Fibroblast of skin of scalp (primary cell): ENCODE measurements at regions not wholly inside any gene's neighbourhood (a gene's known extent, or its start where the extent isn't known, plus 50 kb on each side); places are given as distances from the start of the nearest gene placed in this dataset.

Experiments used
- DNase-seq: peaks from one replicate; pipeline ENCODE4 v3.0.0-alpha.2; 2013

DNA sequence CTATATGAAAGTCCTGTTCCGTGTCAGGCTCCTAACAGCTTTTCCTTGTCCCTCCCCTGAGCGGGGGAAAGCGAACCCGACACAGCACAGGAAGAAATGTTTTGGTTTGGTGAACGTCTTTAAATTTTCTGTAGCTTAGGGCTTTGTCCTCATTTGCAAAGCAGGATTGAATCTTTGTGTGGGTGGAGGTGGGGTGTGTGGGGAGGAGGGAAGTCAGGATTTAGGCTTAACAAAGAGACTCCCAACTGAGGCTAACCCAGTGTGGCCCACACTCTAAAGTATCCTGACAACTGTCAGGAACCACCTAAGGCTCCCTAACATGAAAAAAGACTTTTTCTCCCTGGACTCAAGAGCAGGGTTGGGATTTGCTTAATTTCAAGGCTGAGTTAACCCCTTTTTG lies 376.2 kb upstream of the C1orf174 start:
- no peak for DNase-seq

DNA sequence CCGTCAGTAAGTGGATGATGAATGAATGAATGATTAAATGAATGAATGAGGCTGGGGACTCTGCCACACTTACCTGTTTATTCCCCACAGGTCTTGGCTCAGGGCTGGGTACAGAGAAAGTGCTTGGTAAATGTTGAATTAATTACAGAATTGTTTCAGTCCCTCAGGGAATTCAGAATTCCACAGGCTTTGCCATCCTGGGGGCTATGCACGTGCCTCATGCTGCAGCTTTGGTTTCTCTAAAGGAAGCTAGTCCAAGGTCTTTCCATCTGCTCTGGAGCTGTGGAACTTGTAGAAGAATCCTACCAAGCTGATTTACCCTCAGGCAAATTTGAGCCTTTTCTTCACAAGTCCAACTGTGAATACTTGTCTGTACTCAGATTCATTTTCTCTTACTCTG lies 376.8 kb upstream of the AJAP1 start:
- no peak for DNase-seq

DNA sequence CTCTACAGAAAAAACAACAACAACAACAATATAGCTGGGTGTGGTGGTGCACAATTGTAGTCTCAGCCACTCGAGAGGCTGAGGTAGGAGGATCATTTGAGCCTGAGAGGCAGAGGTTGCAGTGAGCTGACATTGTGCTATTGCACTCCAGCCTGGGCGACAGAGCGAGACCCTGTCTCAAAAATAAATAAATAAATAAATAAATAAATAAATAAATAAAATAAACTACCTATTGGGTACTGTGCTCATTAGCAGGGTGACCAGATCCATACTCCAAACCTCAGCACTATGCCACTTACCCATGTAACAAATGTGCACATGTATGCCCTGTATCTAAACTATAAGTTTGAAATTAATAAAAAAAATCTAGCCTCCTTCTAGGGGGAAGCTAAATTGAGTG lies 369.4 kb upstream of the AJAP1 start:
- DNase-seq, result no peak

DNA sequence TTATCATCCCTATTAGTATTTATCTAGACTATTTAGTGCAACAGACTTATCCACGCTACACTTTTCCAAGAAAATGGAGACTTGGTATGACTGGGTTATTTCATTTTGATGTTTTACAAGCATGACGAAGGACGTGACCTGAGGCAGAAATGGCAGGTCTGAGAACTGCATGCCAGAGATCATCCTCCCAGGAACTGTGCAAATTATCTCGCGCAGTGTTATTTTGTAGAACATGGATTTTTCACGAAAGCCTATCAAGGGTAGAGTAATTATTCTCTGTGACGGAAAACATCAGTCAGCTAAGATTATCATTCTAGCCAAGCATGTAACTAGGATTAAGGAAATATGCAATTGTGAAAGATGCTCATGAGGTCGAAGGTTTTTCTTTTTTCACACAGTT lies 361.5 kb upstream of the AJAP1 start:
- DNase-seq, result no peak

DNA sequence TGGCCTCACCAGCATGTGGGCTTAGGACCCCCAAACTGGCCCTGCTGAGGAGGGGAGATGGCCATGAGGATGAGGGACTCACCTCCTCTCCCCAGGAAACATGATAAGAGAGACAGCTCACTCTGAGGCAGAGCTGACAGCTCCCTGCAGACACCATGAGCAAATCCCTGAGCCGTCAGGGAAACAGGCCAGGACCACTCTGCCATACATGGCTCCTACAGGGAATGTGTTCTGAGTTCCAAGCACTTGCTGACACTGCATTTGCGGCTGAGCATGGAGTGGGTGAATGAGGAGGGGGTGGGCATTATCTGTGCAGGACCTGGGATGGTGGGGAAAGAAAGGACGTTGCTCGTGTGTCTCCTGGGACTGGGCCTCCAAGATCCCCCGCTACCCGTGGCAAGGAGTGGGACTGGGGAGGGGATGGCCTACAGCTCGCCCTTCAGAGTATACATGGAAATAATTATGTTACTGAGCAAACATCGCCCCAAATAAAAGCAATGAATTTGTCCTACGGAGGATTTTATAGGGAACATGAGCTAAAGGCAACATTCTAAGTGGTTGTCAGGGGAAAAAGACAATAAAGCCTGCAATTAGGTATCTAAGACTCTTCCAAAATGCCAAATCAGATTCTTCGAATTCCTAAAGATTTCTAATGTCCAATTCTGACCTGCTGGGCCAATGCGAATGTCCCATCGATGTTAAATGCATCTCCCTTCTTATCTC lies 355.9 kb upstream of the AJAP1 start:
- DNase-seq, result no peak

DNA sequence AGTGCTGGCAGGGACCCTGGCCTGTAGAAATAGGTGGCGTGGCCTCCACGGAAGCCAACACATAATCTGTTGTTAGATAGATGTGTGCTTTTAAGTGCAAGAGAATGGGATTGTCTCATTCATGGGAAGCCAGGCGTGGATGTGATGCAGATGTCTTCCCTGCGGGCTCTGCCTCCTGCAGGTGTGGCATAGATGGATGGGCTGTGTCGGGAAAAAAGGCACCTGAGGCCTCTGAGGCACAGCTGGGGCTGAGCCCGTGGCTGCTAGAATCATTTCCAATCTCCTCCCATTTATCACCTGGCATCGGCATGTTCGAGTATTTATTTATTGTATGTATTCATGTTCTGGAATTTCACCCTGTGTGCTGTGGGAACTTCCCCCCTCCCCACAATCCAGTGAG lies 353.4 kb upstream of the AJAP1 start:
- DNase-seq, result no peak

DNA sequence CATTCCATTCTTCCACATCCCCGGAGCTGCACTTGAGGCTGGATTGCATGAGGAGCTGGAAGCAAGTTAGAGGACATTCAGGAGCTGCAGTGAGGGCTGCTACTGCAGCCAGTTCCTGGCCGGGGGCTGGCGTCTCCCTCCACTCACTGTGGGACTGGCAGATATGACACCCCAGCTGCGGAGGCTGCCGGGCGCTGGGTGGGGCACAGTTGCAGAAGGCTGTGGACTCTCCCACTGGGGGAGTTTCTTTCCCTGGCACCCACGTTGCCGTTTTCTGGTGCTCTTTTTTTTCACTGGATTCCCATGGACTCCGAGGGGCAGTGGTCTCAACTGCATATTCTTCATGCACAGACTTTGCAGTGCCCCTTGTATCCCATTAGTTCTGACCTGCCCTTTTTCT lies 351.1 kb upstream of the AJAP1 start:
- DNase-seq, result no peak

DNA sequence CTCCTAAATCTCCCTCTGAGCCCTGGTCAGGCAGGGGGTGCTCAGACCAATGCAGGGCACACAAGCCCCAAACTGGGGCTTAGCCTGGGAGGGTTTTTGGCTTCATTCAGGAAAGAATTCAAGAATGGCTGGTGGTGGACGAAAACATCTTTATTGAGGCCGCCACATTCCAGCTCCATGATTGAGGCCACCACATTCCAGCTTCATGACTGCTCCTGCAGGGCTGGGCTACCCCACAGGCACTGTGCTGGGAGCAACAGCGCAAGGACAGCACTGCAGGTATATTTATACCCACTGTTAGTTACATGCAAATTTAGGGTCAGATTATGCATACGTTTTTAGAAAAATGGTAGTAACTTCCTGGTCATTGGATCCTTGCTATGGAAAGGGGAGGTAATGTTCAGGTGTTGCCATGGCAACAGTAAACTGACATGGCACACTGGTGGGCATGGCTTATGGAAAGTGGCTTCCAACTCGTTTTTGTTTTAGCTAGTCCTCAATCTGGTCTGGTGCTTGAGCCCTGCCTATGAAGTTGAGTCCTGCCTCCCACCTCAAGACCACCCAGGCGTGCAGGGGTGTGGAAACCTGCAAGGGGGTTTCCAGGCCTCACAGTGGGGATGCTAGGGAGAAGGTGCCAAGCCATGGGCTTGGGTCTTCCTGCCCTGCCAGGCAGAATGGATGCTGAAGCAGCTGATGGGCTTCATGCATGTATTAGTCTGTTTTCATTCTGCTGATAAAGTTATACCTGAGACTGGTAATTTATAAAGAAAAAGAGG lies 348.7 kb upstream of the AJAP1 start:
- DNase-seq, result peak; percentile 4

DNA sequence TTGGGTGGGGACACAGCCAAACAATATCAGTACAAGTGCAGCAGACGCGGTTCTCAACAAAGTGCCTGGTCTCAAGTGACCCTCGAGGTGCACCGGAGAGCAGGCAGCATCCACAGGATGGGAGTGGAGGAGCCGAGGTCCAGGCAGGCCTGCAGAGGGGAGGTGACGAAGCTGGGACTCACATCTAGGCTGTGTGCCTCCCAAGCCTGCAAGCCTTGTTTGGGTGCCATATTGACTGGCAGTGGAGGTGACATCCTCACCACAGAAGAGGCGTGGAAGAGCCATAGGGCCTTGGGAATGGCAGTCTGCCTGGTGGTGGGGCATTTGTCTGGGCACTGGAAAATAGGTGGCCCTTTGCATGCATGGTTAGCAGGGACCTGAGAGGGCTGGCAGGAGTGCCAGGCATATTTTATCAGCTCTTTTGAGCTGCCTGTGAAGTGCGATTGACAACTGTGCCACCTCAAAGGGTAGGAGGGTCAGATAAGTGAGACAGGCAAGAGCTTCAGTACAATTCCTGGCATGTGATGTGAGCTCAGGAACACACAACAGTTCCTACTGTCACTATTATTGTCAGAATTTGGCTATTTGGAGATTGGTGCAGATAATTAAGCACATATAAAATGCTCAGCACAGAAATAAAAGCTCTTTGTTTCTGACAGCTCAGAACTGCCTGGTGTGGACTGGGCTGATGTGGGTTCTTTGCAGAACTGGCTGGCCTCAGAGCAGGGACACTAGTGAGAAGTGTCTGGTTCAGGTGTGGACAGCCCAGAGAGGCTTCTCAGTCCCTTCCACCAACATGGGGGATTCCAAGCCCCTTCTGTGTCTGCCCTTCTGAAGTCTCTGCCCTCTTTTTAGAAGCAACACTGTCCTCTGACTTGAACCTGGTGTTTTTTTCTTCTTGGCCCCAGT lies 347.6 kb upstream of the AJAP1 start:
- no peak for DNase-seq

DNA sequence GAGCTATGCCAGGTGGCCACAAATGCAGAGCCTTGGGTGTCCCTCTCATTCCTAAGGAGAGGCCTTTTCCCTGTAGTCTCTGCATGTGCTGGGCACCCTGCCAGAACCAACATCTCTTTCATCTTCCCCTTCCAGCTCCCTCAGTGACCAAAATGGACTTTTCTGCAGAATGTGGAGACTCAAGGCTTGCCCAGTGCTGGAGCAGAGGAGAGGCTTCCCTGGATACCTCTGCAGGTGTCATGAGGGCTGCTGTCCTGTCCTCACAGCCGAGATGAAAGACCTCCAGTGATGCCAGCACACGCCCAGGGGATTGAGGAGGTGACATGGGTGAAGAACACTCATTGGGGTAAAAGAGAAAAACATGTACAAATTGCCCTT lies 347.0 kb upstream of the AJAP1 start:
- no peak for DNase-seq

DNA sequence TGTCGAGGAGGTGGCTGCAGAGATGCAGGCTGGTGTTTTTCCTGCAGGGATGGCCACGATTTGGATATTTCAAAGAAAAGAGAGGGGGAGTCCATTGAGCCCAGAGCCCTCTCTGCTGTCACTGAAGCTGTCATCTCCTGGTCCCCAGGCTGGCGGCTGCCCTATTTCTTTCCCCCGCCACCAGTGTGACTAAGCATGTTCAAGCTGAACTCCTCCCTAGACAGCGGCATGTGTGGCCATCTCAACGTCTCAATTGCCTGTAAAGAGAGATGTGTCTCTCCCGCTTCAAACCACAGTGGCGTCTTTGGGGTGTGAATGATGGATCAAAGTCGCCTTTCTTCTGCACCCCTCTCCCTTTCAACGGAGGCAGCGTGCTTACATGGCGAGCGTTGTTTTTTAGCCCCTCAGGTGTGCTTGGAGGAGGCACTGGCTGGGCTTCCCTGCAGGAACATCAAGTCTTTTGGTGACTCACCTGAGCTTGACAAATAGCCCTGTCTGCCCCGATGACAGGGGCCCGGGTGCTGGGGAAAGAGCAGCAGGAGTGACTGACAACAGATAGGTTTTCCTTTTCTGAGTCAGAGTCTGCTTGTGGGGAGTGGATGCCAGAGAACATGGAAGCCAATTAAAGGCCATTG lies 346.4 kb upstream of the AJAP1 start:
- no peak for DNase-seq

DNA sequence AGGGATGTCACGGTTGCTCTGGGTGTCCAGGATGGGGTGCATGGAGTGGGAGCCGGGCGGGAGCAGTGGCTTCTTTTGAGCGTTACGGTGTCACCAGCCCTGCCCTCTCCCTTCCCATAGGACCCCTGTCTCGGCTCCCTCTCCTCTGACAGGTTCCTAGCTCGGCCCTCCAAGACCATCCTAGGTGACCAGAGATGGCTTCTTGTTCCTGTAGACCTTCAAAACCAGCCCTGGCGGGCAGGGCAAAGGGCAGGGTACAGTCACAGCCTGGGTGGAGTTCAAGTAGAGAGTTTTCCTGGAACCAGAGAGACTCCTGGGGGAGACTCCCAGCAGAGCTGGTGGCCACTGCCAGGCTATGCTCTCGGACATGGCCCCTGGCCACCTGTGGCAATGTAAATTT lies 345.6 kb upstream of the AJAP1 start:
- no peak for DNase-seq

DNA sequence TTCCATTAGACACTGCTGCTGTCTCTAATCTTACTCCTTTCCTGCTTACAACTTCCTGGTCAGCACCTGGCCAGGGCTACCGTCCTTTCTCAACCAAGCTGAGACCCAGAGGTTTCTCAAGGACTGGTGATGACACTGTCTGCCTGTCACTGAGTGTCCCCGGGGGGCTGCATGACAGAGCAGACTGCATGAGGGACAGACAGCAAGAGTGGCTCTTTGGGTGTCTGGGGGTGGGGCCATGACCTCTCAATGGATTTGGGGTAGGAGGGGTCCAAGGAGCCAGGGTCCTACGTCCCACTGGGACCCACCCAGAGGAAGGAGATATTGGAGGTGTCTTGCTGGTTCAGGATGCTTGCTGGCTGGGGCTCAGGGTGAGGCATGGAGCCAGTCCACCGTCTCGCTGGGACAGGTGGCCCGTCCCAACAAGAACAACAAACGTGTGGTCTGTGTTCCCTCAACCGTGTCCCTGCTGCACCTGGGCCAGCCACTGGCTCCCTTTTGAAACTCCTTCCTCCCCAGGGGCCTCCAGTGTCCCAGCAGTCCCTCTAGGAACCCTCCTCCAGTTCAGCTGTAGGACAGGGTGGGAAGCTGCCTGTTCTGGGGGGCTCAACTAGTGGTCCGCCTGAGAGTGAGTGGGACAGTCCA lies 344.6 kb upstream of the AJAP1 start:
- DNase-seq, result no peak

DNA sequence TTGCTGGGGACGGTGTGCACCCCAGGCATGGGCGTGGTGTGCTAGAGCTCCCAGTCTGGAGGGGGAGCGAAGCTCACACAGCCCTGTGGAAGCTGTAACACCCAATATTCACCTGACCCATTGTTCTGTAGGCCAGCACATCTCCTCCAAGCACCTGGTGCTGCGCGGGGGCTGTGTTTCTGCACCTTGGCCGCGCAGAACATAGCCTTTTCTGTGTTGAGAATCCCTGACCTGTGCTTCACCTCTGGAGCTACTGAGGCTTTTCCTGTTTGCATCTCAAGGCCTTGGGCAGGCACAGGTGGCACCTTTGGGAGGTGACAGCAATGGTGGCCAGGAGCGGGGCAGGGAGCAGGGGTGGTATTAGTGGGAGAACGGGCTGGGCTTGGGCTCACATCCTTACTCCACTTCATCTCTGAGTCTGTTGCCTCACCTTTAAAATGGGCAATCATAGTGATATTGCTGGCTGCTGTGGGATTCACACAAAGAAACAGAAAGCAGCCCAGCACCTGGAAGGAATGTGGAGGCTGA lies 343.9 kb upstream of the AJAP1 start:
- no peak for DNase-seq

DNA sequence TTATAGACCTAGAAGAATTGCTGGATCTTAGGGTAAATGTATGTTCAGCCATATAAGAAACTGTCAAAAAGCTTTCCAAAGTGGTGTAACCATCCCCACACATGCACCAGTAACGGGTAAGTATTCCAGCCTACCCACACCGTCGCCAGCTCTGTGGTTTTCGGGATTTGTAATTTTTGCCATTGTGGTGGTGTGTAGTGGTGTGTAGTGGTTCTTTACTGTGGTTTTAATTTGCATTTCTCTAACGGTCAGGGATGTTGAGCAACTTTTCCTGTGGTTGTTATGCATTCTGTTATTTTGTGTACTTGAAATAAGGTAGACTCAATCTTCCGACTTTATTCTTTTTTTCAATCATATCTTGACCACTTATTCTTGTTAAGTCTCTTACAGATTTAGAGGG lies 342.4 kb upstream of the AJAP1 start:
- no peak for DNase-seq

DNA sequence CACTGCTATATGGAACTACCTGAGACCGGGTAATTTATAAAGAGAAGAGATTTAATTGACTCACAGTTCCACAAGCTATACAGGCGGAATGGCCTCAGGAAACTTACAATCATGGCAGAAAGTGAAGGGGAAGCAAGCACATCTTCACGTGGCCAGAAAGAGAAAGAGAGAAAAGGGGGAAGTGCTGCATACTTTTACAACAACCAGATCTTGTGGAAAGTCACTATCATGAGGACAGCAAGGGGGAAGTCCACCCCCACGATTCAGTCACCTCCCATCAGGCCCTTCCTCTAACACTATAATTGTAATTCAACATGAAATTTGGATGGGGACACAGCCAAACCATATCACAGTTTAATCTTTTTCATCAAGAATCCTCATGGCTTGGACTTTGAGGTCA lies 339.2 kb upstream of the AJAP1 start:
- DNase-seq, result no peak

DNA sequence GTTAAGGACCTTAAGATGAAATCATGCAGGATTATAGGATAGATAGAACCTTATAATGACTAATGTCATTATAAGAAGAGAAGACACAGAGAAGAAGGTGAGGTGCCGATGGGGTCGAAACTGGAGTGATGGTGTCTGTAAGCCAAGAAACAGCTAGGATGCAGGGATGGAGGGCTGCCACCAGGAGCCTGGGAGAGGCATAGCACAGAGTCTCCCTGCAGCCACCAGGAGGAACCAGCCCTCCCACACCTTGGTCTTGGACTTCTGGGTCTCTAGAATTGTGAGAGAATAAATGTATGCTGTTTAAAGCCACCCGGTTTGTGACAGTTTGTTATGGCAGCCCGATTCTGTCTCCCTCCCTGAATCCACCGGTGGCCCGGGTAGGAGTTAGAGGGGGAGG lies 337.2 kb upstream of the AJAP1 start:
- no peak for DNase-seq

DNA sequence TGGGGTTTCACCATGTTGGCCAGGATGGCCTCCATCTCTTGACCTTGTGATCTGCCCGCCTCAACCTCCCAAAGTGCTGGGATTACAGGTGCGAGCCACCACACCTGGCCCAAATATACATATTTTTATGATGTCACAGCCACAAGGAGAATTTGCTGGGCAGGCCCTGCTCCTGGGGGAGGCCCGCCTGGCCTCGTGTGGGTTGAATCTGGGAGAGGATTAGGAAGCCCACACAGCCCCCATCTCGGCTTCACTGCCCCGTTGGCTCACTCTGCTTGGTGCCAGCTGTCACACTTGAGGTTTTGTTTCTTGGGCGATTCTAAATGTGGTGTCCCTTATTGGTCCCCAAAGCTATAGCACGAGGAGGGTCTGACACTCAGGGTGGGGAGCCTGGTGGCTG lies 335.7 kb upstream of the AJAP1 start:
- no peak for DNase-seq

DNA sequence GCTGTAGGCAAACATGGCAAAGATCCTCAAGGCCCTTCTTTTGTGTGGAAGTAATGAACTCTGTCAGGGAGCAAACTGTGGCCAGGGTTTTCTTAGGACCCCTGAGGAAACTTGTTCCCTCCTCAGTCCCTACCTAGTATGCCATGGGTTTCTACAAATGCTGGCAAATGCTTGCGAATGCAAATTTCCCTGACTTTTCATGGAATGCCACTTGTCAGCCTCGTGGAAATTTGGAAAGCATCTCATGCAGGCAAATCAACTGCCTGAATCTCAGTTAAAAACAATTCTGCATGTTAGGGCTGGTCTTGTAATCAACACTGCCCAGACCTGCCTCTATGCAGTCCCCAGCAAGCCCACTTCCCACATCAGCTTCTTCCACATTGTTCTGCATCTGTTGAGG lies 334.9 kb upstream of the AJAP1 start:
- DNase-seq, result no peak

DNA sequence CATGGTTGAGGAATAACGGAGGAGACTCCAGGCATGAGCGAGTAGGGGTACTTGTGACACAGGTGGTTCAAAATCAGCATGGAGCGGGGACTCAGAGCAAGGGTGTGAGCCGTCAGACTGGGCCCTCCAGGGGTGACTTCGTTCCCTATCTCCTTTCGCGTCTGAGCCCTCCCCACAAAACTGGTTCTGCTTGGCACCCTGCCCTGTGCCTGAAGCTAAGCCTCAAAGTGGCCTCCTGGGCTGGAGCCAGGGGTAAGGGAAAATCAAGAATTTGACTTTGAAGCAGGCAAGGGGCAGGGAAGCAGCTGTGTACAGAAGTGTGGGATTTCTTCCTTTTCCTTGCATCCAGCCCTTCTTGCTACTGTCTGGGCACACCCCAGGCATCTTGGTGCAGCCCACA lies 331.5 kb upstream of the AJAP1 start:
- no peak for DNase-seq

DNA sequence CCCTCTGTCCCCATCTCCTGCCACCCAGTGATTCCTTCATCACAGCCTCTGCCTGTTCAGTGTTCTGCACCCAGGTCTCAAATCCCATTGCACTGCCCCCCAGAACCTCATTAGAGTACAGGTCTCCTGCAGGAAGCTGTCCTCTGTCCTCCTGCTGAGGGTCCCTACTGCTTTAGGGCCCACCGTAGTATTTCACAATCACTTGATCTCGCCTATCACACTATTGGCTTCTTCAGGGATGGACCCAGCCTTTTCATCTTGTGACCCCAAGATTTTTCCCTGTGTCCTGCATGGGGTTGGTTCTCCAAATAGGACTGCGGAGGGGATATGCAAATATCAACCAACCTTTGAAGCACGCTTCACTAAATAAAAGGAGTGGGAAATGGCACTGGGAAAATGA lies 331.1 kb upstream of the AJAP1 start:
- no peak for DNase-seq

DNA sequence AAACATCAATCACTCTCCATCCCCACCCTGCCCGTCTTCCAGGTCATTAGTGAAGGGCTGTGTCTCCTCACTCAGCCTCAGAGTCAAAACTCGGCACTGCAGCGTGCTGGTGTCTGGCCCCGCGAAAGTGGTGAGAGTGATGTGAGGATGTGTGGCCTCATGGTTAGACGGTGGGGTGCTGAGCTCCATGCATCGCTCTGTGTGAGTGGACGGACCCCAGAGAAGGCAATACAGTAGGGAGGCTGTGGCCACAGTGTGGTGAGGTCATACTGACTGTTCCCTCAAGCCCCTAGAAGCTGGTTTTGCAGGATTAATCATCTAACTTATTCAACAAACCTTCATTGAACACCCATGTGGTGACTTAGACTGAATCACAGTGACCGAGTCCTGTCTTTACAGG lies 329.9 kb upstream of the AJAP1 start:
- no peak for DNase-seq
